Activated CD8-positive, alpha-beta memory T cell treated with anti-CD3 and anti-CD28 coated beads, Interleukin-2, amount 10 ng/mL, durations not matched to agents 7 days and 5 days (primary cell): ENCODE measurements at regions not wholly inside any gene's neighbourhood (a gene's known extent, or its start where the extent isn't known, plus 50 kb on each side); places are given as distances from the start of the nearest gene placed in this dataset.

Experiments
- ATAC-seq: fragments of 150-1000 bp; cut with Tn5 transposase; one replicate; pipeline ENCODE4 v1.10.0; 2021; ENCODE audit warnings: moderate library complexity
- CTCF ChIA-PET: fragments of 350-600 bp; sonication (Branson Sonifier 250); formaldehyde crosslinking; loops from one replicate; lab custom pipeline; 2021; ENCODE audit warnings: antibody characterized with exemption; lab: Charles Lee
- DNase-seq: peaks from one replicate; pipeline ENCODE4 v3.0.0-alpha.2; 2020
- H3K27ac Mint-ChIP-seq: one replicate; pipeline ENCODE4 v1.8.0; 2021; ENCODE audit warnings: mild to moderate bottlenecking, mixed read lengths
- H3K27me3 Mint-ChIP-seq: one replicate; pipeline ENCODE4 v1.8.0; 2021; ENCODE audit warnings: mixed read lengths
- H3K36me3 Mint-ChIP-seq: one replicate; pipeline ENCODE4 v1.8.0; 2021; ENCODE audit warnings: mild to moderate bottlenecking, mixed read lengths
- H3K4me1 Mint-ChIP-seq: one replicate; pipeline ENCODE4 v1.8.0; 2021; ENCODE audit warnings: mixed read lengths
- H3K4me3 Mint-ChIP-seq: one replicate; pipeline ENCODE4 v1.8.0; 2021; ENCODE audit warnings: mild to moderate bottlenecking, moderate library complexity, mixed read lengths
- H3K9me3 Mint-ChIP-seq: one replicate; pipeline ENCODE4 v1.8.0; 2022; ENCODE audit warnings: low read depth, mixed read lengths

- Mint-ChIP-seq H3K9me3 (no peaks in the 10 kb centered on the region), H3K27ac (no peak overlapping the region), H3K4me1 (peaks cover 9% of the 10 kb centered on the region), H3K36me3 (no peaks in the 10 kb centered on the region), H3K4me3 (no peak overlapping the region), H3K27me3 (no peaks in the 10 kb centered on the region)
- ATAC-seq: no peak
- DNase-seq: no peak
- CTCF ChIA-PET: no interaction called here
Measured at GRCh38 chr4:177595386-177595785, 153.1 kb upstream of the AGA start.

GRCh38 chr4:177596035-177596434 is 153.8 kb upstream of the AGA start:
- Mint-ChIP-seq H3K36me3 (no peaks in the 10 kb centered on the region), H3K27ac (no peak overlapping the region), H3K9me3 (no peaks in the 10 kb centered on the region), H3K4me1 (peaks cover 9% of the 10 kb centered on the region), H3K4me3 (no peak overlapping the region), H3K27me3 (no peaks in the 10 kb centered on the region)
- peak; percentile 56 for DNase-seq
- CTCF ChIA-PET: no interaction called here
- ATAC-seq: peak; percentile 68

DNA sequence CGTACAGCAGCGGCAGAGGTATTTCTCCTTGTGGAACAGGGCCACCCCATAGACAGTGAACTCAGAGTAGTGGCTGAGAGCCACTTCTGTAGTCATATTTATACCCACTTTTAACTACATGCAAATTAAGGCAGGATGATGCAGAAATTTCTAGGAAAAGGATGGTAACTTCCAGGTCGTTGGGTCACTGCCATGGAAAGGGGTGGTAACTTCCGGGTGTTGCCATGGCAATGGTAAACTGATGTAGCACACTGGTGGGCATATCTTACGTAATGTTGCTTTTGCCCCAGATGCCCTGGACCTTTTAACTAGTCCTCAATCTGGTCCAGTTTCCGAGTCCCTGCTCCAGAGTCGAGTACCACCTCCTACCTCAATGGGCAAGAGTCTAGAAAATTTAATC is 154.8 kb upstream of the AGA start:
- ATAC-seq: no peak
- Mint-ChIP-seq H3K4me3 (no peak overlapping the region), H3K27ac (no peak overlapping the region), H3K27me3 (no peaks in the 10 kb centered on the region), H3K9me3 (no peaks in the 10 kb centered on the region), H3K36me3 (no peaks in the 10 kb centered on the region), H3K4me1 (peaks cover 9% of the 10 kb centered on the region)
- DNase-seq: no peak
- CTCF ChIA-PET: no interaction called here

GRCh38 chr4:177605252-177605651 is 163.0 kb upstream of the AGA start:
- no peak overlapping the region for H3K27ac Mint-ChIP-seq
- no peaks in the 10 kb centered on the region for H3K9me3 Mint-ChIP-seq
- no peaks in the 10 kb centered on the region for H3K4me1 Mint-ChIP-seq
- H3K27me3 Mint-ChIP-seq: peaks cover 2% of the 10 kb centered on the region
- CTCF ChIA-PET: no interaction called here
- no peak for ATAC-seq
- H3K36me3 Mint-ChIP-seq: no peaks in the 10 kb centered on the region
- no peak for DNase-seq
- no peak overlapping the region for H3K4me3 Mint-ChIP-seq

DNA sequence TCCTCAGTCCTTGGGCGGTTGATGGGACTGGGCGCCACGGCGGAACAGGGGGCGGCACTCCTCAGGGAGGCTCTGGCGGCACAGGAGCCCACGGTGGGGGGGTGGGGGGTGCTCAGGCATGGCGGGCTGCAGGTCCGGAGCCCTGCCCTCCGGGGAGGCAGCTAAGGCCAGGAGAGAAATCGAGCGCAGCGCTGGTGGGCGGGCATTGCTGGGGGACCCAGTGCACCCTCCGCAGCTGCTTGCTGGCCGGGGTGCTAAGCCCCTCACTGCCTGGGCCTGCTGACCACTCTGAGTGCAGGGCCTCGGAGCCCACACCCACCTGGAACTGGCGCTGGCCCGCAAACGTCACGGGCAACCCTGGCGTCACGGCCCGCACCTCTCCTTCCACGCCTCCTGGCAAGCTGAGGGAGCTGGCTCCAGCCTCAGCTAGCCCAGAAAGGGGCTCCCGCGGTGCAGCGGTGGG is 164.9 kb upstream of the AGA start:
- CTCF ChIA-PET: no interaction called here
- DNase-seq: no peak
- H3K36me3 Mint-ChIP-seq: no peaks in the 10 kb centered on the region
- no peak for ATAC-seq
- no peaks in the 10 kb centered on the region for H3K9me3 Mint-ChIP-seq
- no peak overlapping the region for H3K27ac Mint-ChIP-seq
- peaks cover 2% of the 10 kb centered on the region for H3K27me3 Mint-ChIP-seq
- no peaks in the 10 kb centered on the region for H3K4me1 Mint-ChIP-seq
- H3K4me3 Mint-ChIP-seq: no peak overlapping the region

GRCh38 chr4:177611974-177612664 is 169.9 kb upstream of the AGA start:
- DNase-seq (no peak), ATAC-seq (no peak)
- H3K4me3 Mint-ChIP-seq: no peak overlapping the region
- H3K4me1 Mint-ChIP-seq: no peaks in the 10 kb centered on the region
- no peaks in the 10 kb centered on the region for H3K36me3 Mint-ChIP-seq
- no peaks in the 10 kb centered on the region for H3K9me3 Mint-ChIP-seq
- H3K27me3 Mint-ChIP-seq: no peaks in the 10 kb centered on the region
- H3K27ac Mint-ChIP-seq: no peak overlapping the region
- CTCF ChIA-PET: no interaction called here

GRCh38 chr4:177612684-177613083 is 170.4 kb upstream of the AGA start:
- ATAC-seq (no peak), DNase-seq (no peak)
- no peaks in the 10 kb centered on the region for H3K36me3 Mint-ChIP-seq
- no peak overlapping the region for H3K27ac Mint-ChIP-seq
- CTCF ChIA-PET: no interaction called here
- H3K4me1 Mint-ChIP-seq: no peaks in the 10 kb centered on the region
- no peak overlapping the region for H3K4me3 Mint-ChIP-seq
- no peaks in the 10 kb centered on the region for H3K9me3 Mint-ChIP-seq
- H3K27me3 Mint-ChIP-seq: no peaks in the 10 kb centered on the region

DNA sequence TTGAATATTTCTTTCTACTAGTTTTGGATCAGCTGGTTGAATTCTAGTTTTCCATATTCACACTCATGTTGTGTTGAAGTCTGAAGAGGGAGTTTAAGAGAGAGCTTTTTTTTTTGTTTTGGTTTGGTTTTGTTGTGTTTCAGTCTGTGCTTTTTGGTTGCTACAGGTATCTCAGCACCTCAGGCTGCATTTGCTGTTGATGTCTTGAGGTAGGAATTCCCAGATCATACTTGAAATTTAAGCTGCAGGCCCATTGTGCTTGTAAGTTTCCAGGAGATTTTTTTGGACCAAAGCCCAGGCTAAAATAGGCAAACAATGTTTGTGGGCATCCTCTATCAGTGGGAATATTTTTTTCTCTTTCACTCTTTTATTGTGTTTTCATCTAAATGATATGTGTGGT is 190.2 kb upstream of the AGA start:
- no peaks in the 10 kb centered on the region for H3K36me3 Mint-ChIP-seq
- H3K4me3 Mint-ChIP-seq: no peak overlapping the region
- no peaks in the 10 kb centered on the region for H3K4me1 Mint-ChIP-seq
- no peak overlapping the region for H3K27ac Mint-ChIP-seq
- CTCF ChIA-PET: no interaction called here
- H3K27me3 Mint-ChIP-seq: no peaks in the 10 kb centered on the region
- no peak for ATAC-seq
- no peak for DNase-seq
- no peaks in the 10 kb centered on the region for H3K9me3 Mint-ChIP-seq

DNA sequence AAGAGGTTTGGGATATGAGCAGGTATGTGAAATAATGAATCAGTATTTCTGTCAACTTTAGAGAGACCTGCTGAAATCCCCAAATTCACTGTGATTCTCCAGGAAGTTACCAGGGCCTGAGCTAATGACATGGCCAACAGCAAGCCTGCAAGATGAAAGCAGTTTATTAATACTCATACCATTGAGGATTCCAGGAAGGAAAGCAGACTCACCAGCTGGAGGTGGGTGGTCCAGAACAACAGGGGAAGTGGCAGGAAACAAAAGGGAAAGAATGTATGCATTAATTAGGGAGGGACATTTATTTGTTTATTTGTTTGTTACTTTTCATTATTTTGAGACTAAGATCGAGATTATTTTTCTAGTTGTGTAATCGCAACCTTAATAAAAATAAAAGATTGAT is 196.6 kb upstream of the AGA start:
- Mint-ChIP-seq H3K9me3 (no peaks in the 10 kb centered on the region), H3K27me3 (no peaks in the 10 kb centered on the region), H3K4me3 (no peak overlapping the region), H3K36me3 (no peaks in the 10 kb centered on the region), H3K4me1 (peaks cover 4% of the 10 kb centered on the region), H3K27ac (no peak overlapping the region)
- CTCF ChIA-PET: no interaction called here
- no peak for DNase-seq
- ATAC-seq: no peak

- no peaks in the 10 kb centered on the region for H3K36me3 Mint-ChIP-seq
- H3K9me3 Mint-ChIP-seq: no peaks in the 10 kb centered on the region
- DNase-seq (no peak), ATAC-seq (no peak)
- peaks cover 4% of the 10 kb centered on the region for H3K4me1 Mint-ChIP-seq
- CTCF ChIA-PET: no interaction called here
- H3K27me3 Mint-ChIP-seq: peaks cover 3% of the 10 kb centered on the region
- no peak overlapping the region for H3K27ac Mint-ChIP-seq
- H3K4me3 Mint-ChIP-seq: no peak overlapping the region
Measured at GRCh38 chr4:177640864-177641263, 198.6 kb upstream of the AGA start.

DNA sequence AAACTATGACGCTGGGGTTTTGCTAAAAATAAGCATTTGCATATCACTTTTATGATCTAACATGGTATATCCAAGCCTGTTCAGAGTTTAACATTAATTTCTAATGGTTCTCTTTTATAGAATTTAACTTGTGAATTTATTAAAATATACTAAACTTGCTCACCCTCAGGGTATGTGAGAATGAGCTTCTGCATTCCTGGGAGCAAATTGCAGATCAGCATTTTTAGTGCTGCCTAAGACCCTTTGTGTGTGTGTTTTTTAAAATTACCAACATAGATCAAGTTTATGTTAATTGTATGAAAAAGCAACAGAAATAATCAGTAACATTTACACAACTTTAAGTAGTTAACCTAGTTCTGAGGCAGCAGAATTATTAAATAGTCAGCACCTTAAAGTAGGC is 218.0 kb upstream of the AGA start:
- ATAC-seq: no peak
- no peaks in the 10 kb centered on the region for H3K9me3 Mint-ChIP-seq
- CTCF ChIA-PET: no interaction called here
- H3K36me3 Mint-ChIP-seq: no peaks in the 10 kb centered on the region
- no peak for DNase-seq
- H3K4me3 Mint-ChIP-seq: no peak overlapping the region
- no peak overlapping the region for H3K27ac Mint-ChIP-seq
- no peaks in the 10 kb centered on the region for H3K4me1 Mint-ChIP-seq
- H3K27me3 Mint-ChIP-seq: no peaks in the 10 kb centered on the region

DNA sequence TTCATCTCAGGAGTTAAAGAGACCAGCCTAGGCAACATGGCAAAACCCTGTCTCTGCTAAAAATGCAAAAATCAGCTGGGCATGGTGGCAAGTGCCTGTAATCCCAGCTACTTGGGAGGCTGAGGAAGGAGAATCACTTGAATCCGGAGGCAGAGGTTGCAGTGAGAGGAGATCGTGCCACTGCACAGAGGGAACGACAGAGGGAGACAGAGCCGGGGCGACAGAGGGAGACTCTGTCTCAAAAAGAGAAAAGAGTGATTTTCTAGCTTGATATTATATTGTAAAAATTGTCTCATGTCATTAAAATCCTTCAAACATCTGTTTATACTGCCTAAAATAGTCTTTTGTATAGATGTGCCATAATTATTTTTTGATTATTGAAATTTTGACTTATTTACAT is 225.4 kb upstream of the AGA start:
- DNase-seq (no peak), ATAC-seq (no peak)
- no peaks in the 10 kb centered on the region for H3K9me3 Mint-ChIP-seq
- no peaks in the 10 kb centered on the region for H3K27me3 Mint-ChIP-seq
- CTCF ChIA-PET: no interaction called here
- H3K36me3 Mint-ChIP-seq: no peaks in the 10 kb centered on the region
- no peak overlapping the region for H3K27ac Mint-ChIP-seq
- H3K4me3 Mint-ChIP-seq: no peak overlapping the region
- H3K4me1 Mint-ChIP-seq: no peaks in the 10 kb centered on the region

- CTCF ChIA-PET: no interaction called here
- H3K27ac Mint-ChIP-seq: no peak overlapping the region
- no peaks in the 10 kb centered on the region for H3K9me3 Mint-ChIP-seq
- H3K4me3 Mint-ChIP-seq: no peak overlapping the region
- no peak for ATAC-seq
- DNase-seq: no peak
- no peaks in the 10 kb centered on the region for H3K36me3 Mint-ChIP-seq
- no peaks in the 10 kb centered on the region for H3K4me1 Mint-ChIP-seq
- no peaks in the 10 kb centered on the region for H3K27me3 Mint-ChIP-seq
Measured at GRCh38 chr4:177671387-177671786, 229.2 kb upstream of the AGA start.

GRCh38 chr4:177671845-177672244 is 229.6 kb upstream of the AGA start:
- Mint-ChIP-seq H3K4me3 (no peak overlapping the region), H3K27me3 (no peaks in the 10 kb centered on the region), H3K9me3 (no peaks in the 10 kb centered on the region), H3K4me1 (no peaks in the 10 kb centered on the region), H3K27ac (no peak overlapping the region), H3K36me3 (no peaks in the 10 kb centered on the region)
- CTCF ChIA-PET: no interaction called here
- DNase-seq (no peak), ATAC-seq (no peak)
